Panc1 (cell line): ENCODE measurements at regions not wholly inside any gene's neighbourhood (a gene's known extent, or its start where the extent isn't known, plus 50 kb on each side); places are given as distances from the start of the nearest gene placed in this dataset.
"Not testable (repeated sequence)": the region's sequence is repeated elsewhere in the genome, so short reads cannot be mapped to it uniquely, and the experiment has no call there.

ENCODE experiments used
- ATAC-seq: fragments of 200-7000 bp; cut with Tn5 transposase; 2 replicates; pipeline ENCODE4 v1.9.1; 2020; ENCODE audit warnings: mild to moderate bottlenecking, moderate library complexity
- BruUV-seq: library from RNA; stranded (reverse); fragments of 400-500 nt; replicated peaks from 2 replicates; lab custom pipeline; 2021; lab: Mats Ljungman, UMichigan
- CTCF ChIA-PET: fragments of 300-600 bp; sonication (Branson Sonifier 250); formaldehyde crosslinking; loops from one replicate; lab custom pipeline; 2022; ENCODE audit warnings: antibody characterized with exemption; lab: Charles Lee
- POLR2A ChIA-PET: fragments of 300-600 bp; sonication (Branson Sonifier 250); formaldehyde crosslinking; loops from one replicate; lab custom pipeline; 2022; ENCODE audit warnings: antibody characterized with exemption; lab: Charles Lee
- DNase-seq: peaks from one replicate; pipeline ENCODE4 v3.0.0-alpha.2; 2010; ENCODE audit warnings: low read depth, low spot score
- H3K27ac ChIP-seq: 2 replicates; pipeline ENCODE4 v1.5.1; 2011; ENCODE audit warnings: mild to moderate bottlenecking, low read length, inconsistent platforms
- H3K27me3 ChIP-seq: fragments of 200-500 bp; sonication (Bioruptor generic); 2 replicates; pipeline ENCODE4 v1.6.0; 2014; ENCODE audit warnings: low read length, inconsistent platforms; ENCODE audit not compliant: control insufficient read depth, insufficient read depth
- H3K36me3 ChIP-seq: fragments of 200-500 bp; sonication (Bioruptor generic); 2 replicates; pipeline ENCODE4 v1.5.1; 2014; ENCODE audit warnings: inconsistent platforms, mild to moderate bottlenecking, low read length, moderate library complexity; ENCODE audit not compliant: control insufficient read depth, insufficient read depth
- H3K4me1 ChIP-seq: 2 replicates; pipeline ENCODE4 v1.5.1; 2011; ENCODE audit warnings: inconsistent platforms, mild to moderate bottlenecking, low read length, moderate library complexity; ENCODE audit not compliant: control insufficient read depth, insufficient read depth
- H3K4me3 ChIP-seq, 2 experiments: 2 replicates each; pipeline ENCODE4 v1.5.1; 2011 to 2012; ENCODE audit warnings: low read depth in 2 of 2, low read length in 2 of 2, mild to moderate bottlenecking in 2 of 2, inconsistent platforms in 1 of 2, moderate library complexity in 1 of 2
- H3K9me3 ChIP-seq: fragments of 200-500 bp; sonication (Bioruptor generic); 2 replicates; pipeline ENCODE4 v1.5.1; 2014; ENCODE audit warnings: low read depth, mild to moderate bottlenecking, inconsistent platforms, low read length, moderate library complexity; ENCODE audit not compliant: control insufficient read depth, insufficient read depth
- CTCF ChIP-seq: fragments of 450-650 bp; IDR thresholded peaks from 2 replicates; pipeline ENCODE4 v1.5.1; 2017; ENCODE audit warnings: mild to moderate bottlenecking
- POLR2AphosphoS5 ChIP-seq: IDR thresholded peaks from 2 replicates; pipeline ENCODE4 v1.6.1; 2012; ENCODE audit warnings: mild to moderate bottlenecking, low read depth, low read length, moderate library complexity
- REST ChIP-seq, 2 experiments: IDR thresholded peaks; 2 replicates each; pipeline ENCODE4 v1.6.1; 2011 to 2012; ENCODE audit warnings: low read depth in 2 of 2, control low read depth in 1 of 2, low read length in 1 of 2, mild to moderate bottlenecking in 1 of 2, moderate library complexity in 1 of 2; ENCODE audit not compliant: insufficient read depth in 1 of 2
- SIN3A ChIP-seq: IDR thresholded peaks from 2 replicates; pipeline ENCODE4 v1.6.1; 2012; ENCODE audit warnings: low read depth, mild to moderate bottlenecking, low read length, moderate library complexity, borderline replicate concordance; ENCODE audit not compliant: insufficient read depth
- TCF7L2 ChIP-seq: IDR thresholded peaks from 2 replicates; pipeline ENCODE4 v1.6.1; 2011; ENCODE audit warnings: mild to moderate bottlenecking, low read depth, low read length, inconsistent platforms
- in situ Hi-C: cut with HindIII; loops from 2 replicates; pipeline ENCODE4 v1.10.0; 2016; ENCODE audit warnings: low sequenced_read_pairs, low pct_unique_long_range_greater_than_20kb
- intact Hi-C: fragments of 100-400 bp; cut with micrococcal nuclease; formaldehyde crosslinking; loops from one replicate; pipeline ENCODE4 v1.10.0; 2022; ENCODE audit not compliant: unreplicated experiment

GRCh38 chr15:62517541-62517940, 352.5 kb upstream of the C2CD4B start:
- H3K9me3 ChIP-seq = no peaks in the 10 kb centered on the region
- peaks cover 9% of the 10 kb centered on the region for H3K27me3 ChIP-seq
- H3K27ac ChIP-seq = no peak overlapping the region
- CTCF ChIA-PET = no interaction called here
- H3K4me3 ChIP-seq = no peak overlapping the region
- no peak for ATAC-seq
- in situ Hi-C loops (no loop called here), intact Hi-C loops (no loop called here)
- BruUV-seq = no TSS peak
- POLR2A ChIA-PET = interaction anchor here (0.7 kb wide), 1 partner anchor 116 kb away, joined by 4 read pairs; no protein-coding TSS in a partner anchor
- DNase-seq = no peak
- TF ChIP-seq TCF7L2 (no peak), CTCF (no peak), POLR2AphosphoS5 (no peak), SIN3A (no peak), REST (IDR thresholded peaks at IDR 0.05; ENCODE audit: insufficient read depth in 1 of 2, low read depth in 2 of 2, low read length in 1 of 2) (no peak)
- H3K4me1 ChIP-seq = no peaks in the 10 kb centered on the region
- no peaks in the 10 kb centered on the region for H3K36me3 ChIP-seq

- CTCF ChIA-PET, POLR2A ChIA-PET: not testable (repeated sequence)
- H3K27me3 ChIP-seq = peaks cover 12% of the 10 kb centered on the region
Measured at GRCh38 chr15:62518666-62519065, 353.6 kb upstream of the C2CD4B start.

GRCh38 chr15:62519900-62520299, 354.8 kb upstream of the C2CD4B start:
- CTCF ChIA-PET = no interaction called here
- Histone ChIP-seq H3K36me3 (no peaks in the 10 kb centered on the region), H3K27me3 (peaks cover 12% of the 10 kb centered on the region; the same call in 1 of the 2 replicates), H3K9me3 (no peaks in the 10 kb centered on the region), H3K4me3 (no peak overlapping the region), H3K4me1 (no peaks in the 10 kb centered on the region; the same call in 1 of the 2 replicates), H3K27ac (no peak overlapping the region)
- ATAC-seq (no peak), DNase-seq (no peak)
- no TSS peak for BruUV-seq
- POLR2A ChIA-PET = no interaction called here
- in situ Hi-C loops (no loop called here), intact Hi-C loops (no loop called here)
- TF ChIP-seq POLR2AphosphoS5 (no peak), TCF7L2 (no peak), REST (IDR thresholded peaks at IDR 0.05; ENCODE audit: insufficient read depth in 1 of 2, low read depth in 2 of 2, low read length in 1 of 2) (no peak)

More at GRCh38 chr15:62518666-62519065, 353.6 kb upstream of the C2CD4B start:
- DNase-seq, in situ Hi-C loops, intact Hi-C loops, BruUV-seq, H3K4me3 ChIP-seq, H3K4me1 ChIP-seq, ATAC-seq, H3K36me3 ChIP-seq, H3K27ac ChIP-seq, H3K9me3 ChIP-seq: not testable (repeated sequence)
